ENCODE measurements at regions not wholly inside any gene's neighbourhood (a gene's known extent, or its start where the extent isn't known, plus 50 kb on each side); places are given as distances from the start of the nearest gene placed in this dataset.

- no peak for DNase-seq
Measured at GRCh38 chr1:82472489-82473131, 671.9 kb downstream of the ADGRL2 start.

DNA sequence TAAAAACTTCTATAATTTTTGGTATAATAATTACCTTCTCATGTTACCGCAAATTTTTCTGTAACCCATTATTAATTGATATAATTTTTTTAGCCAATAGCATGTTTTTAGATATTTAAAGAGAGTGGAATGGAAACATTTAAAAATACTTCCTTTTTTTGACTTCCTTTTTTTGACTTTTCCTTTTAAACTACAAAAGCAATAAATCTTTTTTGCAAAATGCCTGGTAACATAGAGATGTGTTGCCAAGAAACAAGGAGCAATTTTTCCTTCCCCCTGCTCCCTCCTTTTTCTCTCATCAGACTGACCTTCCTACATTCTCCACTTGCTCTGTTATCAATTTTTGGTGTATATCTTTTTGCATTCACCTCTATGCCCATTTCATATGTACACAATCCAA lies 666.2 kb downstream of the ADGRL2 start:
- DNase-seq, result no peak

DNA sequence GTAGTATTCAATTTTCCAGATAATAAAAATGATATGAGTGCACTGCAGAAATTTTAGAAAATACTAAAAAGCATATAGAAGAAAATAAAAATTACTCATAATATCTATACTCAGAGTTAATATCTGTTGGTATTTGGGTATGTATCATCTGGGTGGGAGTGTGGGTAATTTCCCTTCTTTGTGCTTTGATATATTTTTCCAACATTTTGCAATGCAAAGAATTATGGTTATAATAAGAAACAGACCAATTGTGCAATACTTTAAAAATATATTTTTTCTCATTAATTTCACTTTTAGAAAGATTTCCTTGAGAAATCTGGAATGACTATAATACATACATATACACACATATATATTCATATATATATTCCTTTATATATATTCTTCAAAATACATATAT lies 665.7 kb downstream of the ADGRL2 start:
- no peak for DNase-seq

DNA sequence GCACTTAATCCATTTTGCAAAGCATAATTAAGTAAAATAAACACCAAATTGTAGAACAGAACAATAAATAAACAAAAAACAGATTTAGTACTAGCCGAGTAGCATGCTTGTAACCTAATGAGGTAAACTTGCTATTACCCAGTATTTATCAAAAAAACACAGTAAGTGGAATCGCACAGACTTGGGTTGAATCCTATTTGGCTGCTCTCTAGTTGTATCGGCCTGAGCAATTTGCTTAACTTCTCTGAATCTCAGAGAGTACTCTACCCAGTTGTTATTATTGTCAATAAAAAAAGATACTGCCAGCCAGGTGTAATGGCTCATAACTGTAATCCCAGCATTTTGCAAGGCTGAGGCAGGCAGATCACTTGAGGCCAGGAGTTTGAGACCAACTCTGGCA lies 664.3 kb downstream of the ADGRL2 start:
- DNase-seq, result no peak

- DNase-seq, result no peak
Measured at GRCh38 chr1:82464362-82465001, 663.7 kb downstream of the ADGRL2 start.

GRCh38 chr1:82463951-82464350 lies 663.2 kb downstream of the ADGRL2 start:
- no peak for DNase-seq

DNA sequence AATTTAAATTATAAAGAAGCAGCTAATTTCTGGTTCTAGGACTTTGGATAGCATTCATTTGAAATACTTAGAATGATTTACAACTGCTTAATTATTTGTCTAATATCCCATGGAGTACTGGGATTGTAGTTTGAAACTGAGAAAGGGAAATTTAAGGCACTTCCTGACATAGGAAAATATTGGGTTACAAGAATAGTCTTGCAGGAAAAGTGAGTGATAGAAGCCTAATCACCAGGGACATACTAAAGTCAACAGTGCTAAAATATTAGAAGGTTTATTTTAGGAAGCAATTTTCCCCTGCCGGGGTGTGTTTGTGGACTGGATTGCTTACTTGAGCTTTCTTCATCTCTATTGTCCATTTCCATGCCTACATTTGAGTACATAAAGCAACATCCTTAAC lies 661.6 kb downstream of the ADGRL2 start:
- no peak for DNase-seq

DNA sequence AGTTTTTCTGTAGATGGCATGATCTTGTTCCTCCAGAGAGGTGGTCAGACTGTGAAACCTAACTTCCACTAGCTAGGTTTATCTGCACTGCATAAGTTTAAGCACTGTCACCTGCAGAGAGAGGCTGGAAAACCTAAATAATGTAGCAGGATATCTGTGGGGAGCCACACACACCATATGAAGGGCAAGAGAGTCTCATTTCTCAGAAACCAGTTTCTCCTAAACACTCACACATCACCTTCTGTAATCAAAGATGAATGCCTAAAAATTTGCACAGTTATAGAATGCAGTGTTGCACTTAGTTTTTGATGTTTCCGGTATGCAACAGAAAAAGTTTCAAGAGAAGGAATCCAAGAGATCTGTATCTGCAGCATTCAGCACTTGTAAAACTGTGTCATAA lies 654.6 kb downstream of the ADGRL2 start:
- no peak for DNase-seq

- DNase-seq, result no peak
Measured at GRCh38 chr1:82454431-82454830, 653.7 kb downstream of the ADGRL2 start.

- DNase-seq, result no peak
Measured at GRCh38 chr1:82453511-82454185, 652.9 kb downstream of the ADGRL2 start.

DNA sequence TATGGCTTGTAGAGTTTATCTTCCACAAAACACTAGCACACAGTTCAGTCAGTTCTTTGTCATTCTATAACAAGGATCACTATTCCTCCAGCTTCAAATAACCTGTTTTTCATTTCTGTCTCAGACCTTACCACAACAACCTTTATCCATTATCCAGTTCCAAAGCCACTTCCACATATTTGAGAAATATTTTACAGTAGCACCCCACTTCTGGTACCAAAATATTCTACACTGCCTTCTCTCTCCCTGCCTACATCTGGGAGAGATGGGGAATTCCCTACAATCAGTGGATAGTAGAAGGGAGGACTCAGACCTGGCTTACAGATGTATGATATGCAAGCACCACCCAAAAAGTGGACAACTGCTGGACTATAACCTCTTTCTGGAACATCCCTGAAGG lies 651.4 kb downstream of the ADGRL2 start:
- DNase-seq, result no peak

GRCh38 chr1:82451191-82451590 lies 650.5 kb downstream of the ADGRL2 start:
- no peak for DNase-seq

DNA sequence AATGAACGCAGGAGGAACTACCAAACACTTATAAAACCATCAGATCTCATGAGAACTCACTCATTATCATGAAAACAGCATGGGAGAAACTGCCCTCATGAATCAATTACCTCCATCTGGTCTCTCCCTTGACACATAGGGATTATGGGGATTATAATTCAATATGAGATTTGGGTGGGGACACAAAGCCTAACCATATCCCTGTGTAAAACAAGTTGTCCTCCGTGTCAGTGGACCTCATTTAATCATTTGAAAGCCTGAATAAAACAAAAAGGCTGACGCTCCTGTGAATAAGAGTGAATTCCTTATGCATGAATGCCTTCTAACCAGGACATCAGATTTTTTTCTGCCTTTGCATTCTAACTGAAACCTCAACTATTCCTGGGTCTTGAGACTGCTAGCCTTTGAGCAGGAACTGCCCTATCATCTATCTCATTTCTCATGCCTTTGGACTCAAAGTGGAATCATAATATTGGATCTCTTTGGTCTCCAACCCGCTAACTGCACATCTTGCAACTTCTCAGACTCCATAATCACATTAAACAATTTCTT lies 648.8 kb downstream of the ADGRL2 start:
- no peak for DNase-seq

- no peak for DNase-seq
Measured at GRCh38 chr1:82446955-82447354, 646.2 kb downstream of the ADGRL2 start.

GRCh38 chr1:82446236-82446635 lies 645.5 kb downstream of the ADGRL2 start:
- DNase-seq, result no peak

DNA sequence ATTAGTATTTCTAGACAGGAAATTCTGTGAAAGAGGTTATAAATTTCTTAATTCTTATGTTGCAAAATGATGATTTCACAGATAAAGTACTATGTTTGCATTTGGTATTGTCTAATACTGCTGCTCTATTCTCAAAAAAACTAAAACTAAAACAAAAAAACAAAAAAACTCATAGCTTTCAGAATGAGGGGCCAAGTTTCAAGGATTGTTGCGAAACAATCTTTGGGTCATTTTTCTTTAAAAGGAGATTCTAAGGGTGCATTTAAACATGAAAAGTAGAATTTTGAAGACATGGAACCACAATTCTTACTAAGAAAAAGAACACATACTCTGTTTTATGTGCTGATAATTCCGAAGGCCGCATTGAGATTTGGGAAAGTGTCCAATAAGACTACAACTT lies 645.1 kb downstream of the ADGRL2 start:
- DNase-seq, result no peak

DNA sequence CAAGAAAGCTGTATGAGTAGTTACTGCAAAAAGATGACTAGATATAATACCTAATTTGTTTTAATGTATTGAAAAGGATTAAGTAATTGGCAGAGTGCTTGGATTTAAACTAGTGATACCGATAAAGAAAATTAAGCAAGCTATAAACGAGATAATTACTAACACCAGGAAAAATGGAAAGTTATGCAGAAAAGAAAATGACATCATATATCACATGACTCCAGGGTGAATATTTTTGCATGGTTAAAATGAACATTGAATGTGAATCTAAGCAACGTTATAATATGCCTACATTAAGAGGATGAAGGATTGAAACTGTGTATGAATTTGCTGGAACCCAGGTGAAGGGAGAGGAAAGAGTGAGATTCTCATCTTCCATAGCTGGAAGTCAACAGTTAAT lies 644.4 kb downstream of the ADGRL2 start:
- no peak for DNase-seq

GRCh38 chr1:82441402-82441801 lies 640.7 kb downstream of the ADGRL2 start:
- DNase-seq, result no peak

DNA sequence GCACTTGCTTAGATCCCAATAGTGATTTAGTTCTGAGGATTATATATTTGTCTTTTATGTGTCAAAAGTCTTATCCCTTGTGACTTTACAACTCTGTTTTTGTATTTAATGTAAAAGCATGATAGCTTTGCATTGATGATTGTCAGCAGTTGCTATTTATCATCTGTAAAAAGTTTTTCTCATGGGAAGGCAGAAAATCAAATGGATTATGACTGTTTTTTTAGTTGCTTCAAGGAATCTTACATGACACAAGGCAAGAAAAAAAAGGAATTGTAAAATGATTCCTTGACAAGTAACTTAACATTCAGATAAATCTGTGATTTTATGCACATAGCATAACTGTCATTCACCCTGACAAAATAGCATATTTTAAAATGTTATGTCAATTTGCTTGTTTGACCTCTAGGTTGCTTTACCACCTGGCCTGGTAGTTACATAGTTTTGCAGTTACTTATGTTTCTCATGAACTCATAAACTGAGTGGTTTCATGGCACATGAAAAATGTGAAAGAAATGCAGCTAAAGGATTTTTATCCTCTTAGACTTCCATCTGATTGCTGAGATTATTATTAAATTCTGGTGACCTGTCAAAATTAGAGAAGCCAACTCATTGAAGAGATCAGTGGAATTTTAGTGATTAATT lies 622.6 kb downstream of the ADGRL2 start:
- no peak for DNase-seq

DNA sequence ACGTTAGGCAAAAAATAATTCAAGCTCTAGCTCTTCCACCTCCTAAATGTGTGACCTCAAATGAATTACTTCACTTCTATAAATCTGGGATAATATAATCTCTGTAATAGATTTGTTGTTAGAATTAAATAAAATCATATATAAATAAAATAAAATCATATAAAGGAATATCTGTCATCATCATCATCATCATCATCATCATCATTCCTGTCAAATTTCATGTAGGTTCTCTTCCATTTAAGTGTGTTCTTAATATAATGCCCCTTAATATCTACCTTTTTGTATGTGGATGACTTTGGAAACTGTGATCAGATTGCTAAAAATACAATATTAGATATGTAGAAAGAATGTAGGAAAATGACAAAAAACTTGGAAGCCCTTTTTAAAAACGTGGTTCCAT lies 621.0 kb downstream of the ADGRL2 start:
- DNase-seq, result no peak

GRCh38 chr1:82420584-82420983 lies 619.9 kb downstream of the ADGRL2 start:
- no peak for DNase-seq

GRCh38 chr1:82411605-82412004 lies 610.9 kb downstream of the ADGRL2 start:
- no peak for DNase-seq

- no peak for DNase-seq
Measured at GRCh38 chr1:82405333-82405732, 604.6 kb downstream of the ADGRL2 start.

Data from occipital lobe (tissue), 1 donor.